ENCODE measurements at regions not wholly inside any gene's neighbourhood (a gene's known extent, or its start where the extent isn't known, plus 50 kb on each side); places are given as distances from the start of the nearest gene placed in this dataset.
A peak's percentile ranks its signal among the peaks of the same experiment; 100 is the strongest.
"Not testable (repeated sequence)": the region's sequence is repeated elsewhere in the genome, so short reads cannot be mapped to it uniquely, and the experiment has no call there.

- no peak for DNase-seq (ENCODE audit: low spot score)
Measured at GRCh38 chr6:137545073-137545472, 50.9 kb upstream of the OLIG3 start.

DNA sequence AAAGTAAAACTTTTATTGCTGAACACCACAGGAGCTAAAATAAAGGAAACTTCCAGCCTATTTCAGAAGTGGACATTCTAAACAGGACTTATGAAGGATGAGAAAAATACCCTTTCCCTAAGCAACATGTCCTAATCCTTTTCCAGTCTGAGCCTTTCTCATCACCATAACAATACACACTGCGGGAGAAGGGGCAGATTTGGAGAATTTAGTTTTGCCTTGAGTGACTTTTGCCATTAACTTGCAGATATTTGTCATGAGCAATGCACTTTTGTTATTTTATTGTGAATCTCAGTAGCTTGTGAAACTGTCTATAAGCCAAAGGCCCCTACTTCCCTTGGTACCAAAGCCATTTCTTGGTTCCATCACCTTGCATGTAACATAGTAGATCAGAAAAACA is 53.0 kb upstream of the OLIG3 start:
- DNase-seq (ENCODE audit: low spot score) = no peak

DNA sequence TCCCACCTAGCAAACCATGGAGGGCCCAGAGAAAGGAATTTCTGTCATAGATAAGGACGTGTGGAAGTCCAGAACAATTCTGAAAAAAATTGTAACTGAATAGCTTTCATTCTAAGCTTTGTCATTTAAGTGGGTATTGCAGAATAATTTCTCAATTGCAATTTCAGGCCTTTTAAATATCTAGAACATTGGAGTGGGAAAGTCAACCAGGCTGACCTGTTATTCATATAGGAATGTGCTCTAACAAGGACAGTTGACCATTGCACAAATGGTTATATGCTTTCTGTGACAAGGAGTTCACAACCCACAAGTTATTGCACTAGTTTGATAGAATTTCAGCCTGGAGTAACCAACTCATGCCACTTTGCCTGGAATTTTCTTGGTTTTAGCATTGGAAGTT is 53.4 kb upstream of the OLIG3 start:
- DNase-seq (ENCODE audit: low spot score) = no peak

DNA sequence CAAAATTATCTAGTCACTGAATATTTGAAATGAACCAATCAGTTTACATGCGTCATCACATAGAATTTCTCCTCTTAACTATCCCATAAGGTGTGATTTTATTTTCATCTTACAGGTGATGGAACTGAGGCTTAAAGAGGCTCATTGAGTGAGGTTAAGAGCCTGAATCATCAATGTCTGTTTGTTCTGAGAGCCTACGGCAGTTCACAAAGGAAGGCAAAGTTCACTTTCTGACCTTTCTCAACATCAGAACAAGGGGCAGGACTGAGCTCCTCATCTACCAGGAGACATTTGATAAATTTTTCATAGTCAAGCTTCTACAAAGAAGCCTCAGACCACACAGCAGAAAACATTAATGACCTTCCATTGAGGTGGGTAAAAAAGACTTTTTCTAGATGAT is 54.9 kb upstream of the OLIG3 start:
- no peak for DNase-seq (ENCODE audit: low spot score)

GRCh38 chr6:137550535-137550934 is 56.3 kb upstream of the OLIG3 start:
- DNase-seq (ENCODE audit: low spot score) = no peak

DNA sequence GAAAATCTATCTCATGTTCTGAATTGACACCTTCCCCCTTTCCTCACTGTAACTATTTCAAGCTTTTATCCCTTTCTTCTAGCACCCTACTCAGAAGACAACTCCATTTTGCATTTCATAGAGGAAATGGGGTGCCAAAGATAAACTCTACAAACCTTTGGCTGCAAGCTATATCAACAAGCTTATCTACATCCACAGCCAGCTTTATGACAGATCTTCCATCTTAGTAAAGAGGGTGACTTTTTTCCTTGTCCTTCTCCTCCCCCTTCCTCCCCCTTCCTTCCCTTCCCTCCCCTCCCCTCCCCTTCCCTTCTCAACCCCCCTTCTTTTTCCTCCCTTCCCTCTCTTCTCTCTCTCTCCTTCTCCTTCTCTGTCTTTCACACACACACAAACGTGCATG is 58.0 kb upstream of the OLIG3 start:
- DNase-seq (ENCODE audit: low spot score) = no peak

- no peak for DNase-seq (ENCODE audit: low spot score)
Measured at GRCh38 chr6:137552809-137553208, 58.6 kb upstream of the OLIG3 start.

DNA sequence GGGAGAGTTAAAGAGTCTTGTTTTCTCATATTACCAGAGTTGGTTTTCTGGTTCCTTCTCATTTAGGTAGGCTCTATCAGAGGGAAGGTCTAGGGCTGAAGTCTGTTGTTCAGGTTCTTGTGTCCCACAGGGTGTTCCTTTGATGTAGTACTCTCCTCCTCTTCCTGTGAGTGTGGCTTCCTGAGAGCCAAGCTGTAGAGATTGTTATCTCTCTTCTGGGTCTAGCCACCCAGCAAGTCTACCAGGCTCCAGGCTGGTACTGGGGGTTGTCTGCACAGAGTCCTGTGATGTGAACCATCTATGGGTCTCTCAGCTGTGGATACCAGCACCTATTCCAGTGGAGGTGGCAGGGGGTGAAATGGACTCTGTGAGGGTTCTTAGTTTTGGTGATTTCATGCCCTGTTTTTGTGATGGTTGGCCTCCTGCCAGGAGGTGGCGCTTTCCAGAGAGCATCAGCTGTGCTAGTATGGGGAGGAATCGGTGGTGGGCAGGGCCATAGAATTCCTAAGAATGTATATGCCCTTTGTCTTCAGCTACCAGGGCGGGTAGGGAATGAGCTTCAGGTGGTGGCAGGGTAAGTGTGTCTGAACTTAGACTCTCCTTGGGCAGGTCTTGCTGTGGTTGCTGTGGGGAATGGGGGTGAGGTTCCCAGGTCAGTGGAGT is 65.5 kb upstream of the OLIG3 start:
- DNase-seq (ENCODE audit: low spot score) = not testable (repeated sequence)

DNA sequence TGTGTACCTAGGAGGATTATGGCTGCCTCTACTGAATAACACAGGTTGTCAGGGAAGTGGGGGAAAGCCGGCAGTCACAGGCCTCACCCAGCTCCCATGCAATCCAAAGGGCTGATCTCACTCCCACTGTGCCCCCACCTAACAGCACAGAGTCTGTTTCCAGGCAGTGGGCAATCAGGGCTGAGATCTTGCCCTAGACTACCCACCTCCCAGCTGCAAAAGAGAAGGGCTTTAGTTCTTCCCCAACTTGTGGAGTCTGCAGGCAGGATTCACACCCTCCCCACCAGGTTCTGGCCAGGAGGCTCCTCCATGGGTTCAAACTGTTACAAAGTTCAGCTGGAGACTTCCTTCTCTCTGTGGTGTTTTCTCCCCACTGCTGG is 66.0 kb upstream of the OLIG3 start:
- DNase-seq (ENCODE audit: low spot score) = no peak

DNA sequence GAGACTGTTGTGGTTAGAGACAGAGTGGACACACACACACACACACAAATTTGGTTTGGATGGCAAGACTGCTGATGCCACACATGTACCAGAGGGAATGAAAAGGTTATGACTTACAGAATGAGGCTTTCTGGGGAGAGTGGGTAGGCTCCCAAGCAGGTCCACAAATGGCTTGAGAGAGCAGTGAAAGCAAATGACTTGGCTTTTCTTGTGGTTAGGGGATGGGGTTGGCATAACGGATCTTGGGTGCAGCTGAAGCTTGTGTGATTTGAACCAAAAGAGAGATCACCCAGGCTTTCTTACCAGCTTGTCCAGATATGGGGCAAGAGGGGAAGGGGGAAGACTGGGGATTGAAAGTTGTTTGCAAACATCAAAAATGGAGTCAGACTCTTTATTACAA is 73.9 kb upstream of the OLIG3 start:
- no peak for DNase-seq (ENCODE audit: low spot score)

DNA sequence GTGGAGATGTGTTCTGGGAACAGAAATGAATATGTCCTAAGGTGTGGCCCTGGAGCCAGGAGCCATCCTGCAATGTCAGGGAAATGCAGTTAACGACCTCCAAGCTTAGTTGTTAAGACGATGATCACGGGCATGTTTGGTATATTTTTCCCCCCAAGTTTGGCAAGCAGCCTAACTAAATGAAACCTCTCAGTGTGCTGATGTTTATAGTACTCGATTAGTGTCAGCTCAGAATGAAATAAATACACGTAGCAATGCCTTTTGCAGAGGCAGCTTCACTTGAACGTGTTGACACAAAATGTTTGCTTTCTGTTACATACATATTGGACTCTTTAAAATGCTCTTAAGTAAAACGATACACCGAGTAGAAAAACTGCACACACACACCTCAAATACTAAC is 76.2 kb upstream of the OLIG3 start:
- no peak for DNase-seq (ENCODE audit: low spot score)

DNA sequence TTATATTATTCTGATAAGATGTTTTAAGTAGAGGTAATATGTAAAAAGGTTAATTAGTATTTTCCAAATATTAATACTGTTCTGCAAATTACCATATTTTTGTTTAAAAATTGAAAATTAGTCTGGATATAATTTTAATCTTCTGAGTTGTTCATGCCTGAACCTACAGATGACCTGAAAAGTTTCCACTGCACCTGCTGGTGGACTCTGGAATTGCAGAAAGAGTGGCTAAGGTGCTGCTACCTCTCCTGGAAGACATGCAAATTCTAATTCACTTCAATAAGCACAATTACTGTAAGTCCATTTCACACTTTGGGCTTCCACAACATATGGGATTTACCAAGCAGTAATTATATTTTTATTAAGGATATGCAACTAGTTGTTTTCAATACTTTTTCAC is 77.7 kb upstream of the OLIG3 start:
- peak; percentile 38 for DNase-seq (ENCODE audit: low spot score)

DNA sequence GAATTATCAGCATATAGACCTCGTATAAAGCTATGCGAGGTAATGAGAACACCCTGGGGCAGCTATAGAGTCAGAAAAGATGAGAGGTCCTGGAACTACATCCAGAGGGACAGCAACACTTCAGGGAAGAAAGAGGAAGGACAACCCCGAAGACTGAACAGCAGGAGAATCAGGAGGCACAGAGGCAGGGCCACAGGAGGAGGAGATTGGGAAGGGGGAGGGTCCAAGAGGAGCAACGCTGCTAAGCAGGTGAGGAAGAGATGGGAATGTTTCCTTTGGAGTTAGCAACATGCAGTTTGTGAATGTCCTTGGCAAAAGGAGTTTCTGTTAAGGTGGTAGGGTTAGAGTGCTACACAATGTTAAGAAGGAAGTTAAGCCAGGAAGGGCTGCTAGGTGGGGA is 79.5 kb upstream of the OLIG3 start:
- DNase-seq (ENCODE audit: low spot score) = no peak

DNA sequence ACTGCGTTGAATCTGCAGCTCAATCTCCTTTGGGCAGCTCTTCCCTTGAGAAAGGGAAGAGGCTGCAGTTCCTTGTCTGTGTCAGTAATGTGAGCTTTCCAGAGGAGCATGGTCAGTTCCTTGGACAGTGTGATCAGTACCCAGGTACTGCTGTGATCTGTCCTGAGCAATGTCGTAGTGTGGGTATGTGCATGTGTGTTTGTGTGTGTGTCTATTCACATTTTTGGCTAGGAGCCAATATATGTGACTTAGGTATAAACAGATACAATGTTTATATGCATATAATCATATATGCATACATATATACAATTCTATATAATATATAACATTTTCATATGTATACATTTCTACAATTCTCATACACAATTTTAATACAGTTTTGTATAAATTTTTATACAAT is 85.4 kb upstream of the OLIG3 start:
- no peak for DNase-seq (ENCODE audit: low spot score)

GRCh38 chr6:137581019-137581707 is 87.0 kb upstream of the OLIG3 start:
- no peak for DNase-seq (ENCODE audit: low spot score)

DNA sequence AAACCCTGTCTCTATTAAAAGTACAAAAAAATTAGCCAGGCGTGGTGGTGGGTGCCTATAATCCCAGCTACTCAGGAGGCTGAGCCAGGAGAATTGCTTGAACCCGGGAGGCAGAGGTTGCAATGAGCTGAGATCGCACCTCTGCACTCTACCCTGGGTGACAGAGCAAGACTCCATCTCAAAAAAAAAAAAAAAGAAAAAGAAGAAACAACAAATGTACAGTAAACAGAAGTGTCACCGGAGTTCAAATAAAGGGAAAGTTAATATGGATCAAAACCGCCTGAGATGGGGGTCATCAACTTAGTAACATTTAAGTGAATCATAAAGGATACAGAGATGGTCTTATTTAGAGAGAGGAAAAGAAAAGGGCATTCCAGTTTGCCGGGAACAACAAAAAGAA is 89.3 kb upstream of the OLIG3 start:
- DNase-seq (ENCODE audit: low spot score) = not testable (repeated sequence)

DNA sequence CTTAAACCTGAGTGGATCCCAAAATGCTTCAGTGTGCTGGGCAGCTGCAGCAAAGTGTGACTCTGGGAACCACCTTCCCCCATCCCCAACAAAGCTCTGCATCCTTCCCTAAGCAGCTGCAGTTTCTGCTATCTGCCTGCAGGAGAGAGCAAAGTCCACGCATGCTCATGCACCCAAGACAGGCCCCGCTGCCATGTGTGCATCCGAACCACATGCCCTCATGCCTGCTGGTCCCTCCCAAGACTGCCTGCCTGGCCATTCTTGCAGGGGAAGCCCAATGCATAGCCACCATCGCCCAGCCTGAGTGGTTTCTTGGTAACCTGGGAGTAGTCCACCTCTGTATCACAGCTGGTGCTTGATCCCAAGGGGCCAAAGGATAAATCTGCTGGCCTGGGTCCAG is 94.3 kb upstream of the OLIG3 start:
- DNase-seq (ENCODE audit: low spot score) = no peak

DNA sequence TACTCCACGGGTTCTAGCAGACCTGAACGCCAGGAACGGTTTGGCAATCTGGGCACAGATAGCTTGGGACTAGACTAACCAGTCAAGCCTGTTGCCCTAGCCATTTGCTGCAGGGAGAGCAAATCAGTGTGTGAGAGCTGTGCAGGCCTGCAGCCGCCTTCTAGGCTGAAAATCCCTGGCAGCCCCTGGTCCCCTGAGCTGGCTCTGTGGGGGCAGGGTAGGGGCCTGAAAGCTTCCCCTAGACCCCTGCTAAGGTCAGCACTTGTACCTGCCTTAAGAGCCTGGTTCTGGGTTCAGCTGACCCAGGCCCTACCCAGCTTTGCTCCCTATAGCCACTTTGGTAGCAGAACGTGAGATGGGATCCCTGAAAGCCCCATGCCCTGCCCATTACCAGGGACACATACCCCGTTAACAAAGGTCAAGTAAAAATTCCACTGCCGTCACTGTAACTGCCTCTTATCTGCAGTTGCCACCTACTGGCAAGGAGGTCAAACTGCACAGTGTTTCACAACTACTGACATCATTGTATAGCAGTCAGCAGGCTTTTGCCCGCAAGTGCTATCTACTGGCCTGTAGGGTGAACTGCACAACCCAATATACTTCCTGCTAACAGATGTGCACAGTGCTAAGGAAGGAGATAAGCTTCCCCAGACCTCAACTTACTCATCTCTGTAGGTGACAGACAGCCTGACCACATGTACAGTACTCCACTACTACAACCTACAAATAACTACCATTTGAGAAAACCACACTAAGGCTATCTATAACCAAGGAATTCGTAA is 95.1 kb upstream of the OLIG3 start:
- peak; percentile 36 for DNase-seq (ENCODE audit: low spot score)

DNA sequence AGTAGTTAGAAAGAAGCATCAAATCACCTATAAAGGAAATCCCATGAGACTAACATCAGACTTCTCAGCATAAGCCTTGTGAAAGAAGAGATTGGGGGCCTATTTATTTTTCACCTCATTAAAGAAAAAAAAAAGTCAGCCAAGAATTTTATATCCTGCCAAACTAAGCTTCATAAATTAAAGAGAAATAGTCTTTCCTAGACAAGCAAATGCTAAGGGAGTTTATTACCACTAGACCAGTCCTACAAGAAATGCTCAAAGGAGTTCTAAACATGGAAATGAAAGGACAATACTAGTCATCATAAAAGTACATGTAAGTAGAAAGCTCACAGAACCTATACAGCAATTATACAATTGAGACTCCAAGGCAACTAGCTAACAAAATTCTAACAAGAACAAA is 96.5 kb upstream of the OLIG3 start:
- DNase-seq (ENCODE audit: low spot score) = no peak

GRCh38 chr6:137601471-137601870 is 107.3 kb upstream of the OLIG3 start:
- DNase-seq (ENCODE audit: low spot score) = no peak

- DNase-seq (ENCODE audit: low spot score) = no peak
Measured at GRCh38 chr6:137602313-137603197, 108.4 kb upstream of the OLIG3 start.

GRCh38 chr6:137610702-137611101 is 116.5 kb upstream of the OLIG3 start:
- DNase-seq (ENCODE audit: low spot score) = no peak
